HUDEP-2 (cell line): ENCODE measurements at regions not wholly inside any gene's neighbourhood (a gene's known extent, or its start where the extent isn't known, plus 50 kb on each side); places are given as distances from the start of the nearest gene placed in this dataset.

Source experiments
- DNase-seq, 76 experiments: peaks; one replicate each; lab custom pipeline; 2025; ENCODE audit not compliant: unreplicated experiment in 76 of 76; lab: John Stamatoyannopoulos, UW

DNA sequence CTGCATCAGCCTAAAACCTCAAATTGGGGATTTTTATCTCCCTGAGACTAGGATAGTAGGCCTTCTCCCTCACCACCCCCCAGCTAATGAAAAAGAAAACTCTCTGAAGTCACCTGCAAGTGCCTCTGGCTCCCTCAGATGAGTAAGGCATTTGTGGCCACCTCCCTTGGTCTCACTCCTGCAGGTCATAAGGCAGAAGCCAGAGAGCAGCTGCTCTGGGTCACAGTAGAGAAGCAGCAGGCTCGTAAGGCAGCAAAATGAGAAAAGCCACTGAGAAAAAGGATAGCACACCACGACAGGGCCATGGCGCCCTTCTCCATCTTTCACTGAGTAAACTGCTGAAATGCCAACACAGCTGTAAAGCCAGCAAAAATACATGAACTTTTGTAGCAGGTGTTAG is 296.7 kb upstream of the DPH6 start:
- no peak for DNase-seq

DNA sequence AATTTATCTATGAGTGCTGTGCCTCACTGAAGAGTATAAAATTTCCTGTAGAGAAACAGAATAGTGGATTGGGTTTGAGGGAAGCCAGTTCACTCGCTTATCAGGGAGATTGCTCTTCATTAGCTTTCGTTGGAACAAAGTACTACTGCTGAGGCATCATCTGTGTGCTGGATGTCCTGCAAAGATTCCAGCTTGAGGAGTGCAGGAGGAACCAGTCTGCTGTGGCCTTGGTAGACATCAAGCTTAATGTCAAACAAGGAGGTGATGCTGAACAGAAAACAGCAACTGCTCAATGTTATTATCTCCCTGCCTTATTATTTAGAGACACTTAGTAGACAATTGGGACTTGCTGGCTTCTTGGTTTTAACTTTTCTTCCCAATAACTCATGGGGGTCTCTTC is 297.5 kb upstream of the DPH6 start:
- no peak for DNase-seq

DNA sequence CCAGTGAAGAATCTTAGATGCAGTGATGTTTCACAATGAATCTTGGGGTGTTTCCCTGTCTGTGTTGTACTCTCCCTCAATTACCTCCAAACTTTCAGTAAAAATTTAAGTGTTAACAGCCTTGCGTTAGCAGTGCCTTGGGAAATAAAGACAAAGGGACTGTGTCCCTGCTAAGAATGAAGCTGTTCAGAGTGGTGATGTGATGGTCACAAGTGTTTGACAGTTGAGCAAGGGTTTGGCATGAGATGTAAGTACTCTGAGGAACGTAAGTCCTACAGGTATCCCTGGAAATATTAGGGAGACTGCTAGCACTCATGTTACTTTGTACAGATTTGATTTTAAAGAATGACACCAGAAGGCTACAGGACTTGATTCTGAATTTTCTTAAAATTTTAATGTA is 304.3 kb upstream of the DPH6 start:
- no peak for DNase-seq

DNA sequence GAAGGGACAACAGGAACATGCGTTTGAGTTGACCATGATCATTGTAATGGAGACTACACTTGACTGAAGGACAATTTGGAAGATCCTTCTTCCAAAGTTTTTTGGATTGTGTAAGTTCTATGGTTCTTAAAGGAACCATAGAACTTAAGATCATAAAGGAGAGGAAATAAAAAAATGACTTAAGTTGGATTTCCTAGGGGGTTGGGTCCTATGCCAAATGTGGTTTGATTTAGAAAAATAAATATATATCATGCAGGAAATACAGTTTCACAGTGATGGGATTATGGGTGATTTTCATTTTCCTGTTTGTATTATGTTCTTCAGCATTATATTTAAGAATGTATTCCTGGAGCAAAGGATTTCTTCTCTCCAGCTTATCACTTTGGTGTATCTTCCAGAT is 305.5 kb upstream of the DPH6 start:
- no peak for DNase-seq

DNA sequence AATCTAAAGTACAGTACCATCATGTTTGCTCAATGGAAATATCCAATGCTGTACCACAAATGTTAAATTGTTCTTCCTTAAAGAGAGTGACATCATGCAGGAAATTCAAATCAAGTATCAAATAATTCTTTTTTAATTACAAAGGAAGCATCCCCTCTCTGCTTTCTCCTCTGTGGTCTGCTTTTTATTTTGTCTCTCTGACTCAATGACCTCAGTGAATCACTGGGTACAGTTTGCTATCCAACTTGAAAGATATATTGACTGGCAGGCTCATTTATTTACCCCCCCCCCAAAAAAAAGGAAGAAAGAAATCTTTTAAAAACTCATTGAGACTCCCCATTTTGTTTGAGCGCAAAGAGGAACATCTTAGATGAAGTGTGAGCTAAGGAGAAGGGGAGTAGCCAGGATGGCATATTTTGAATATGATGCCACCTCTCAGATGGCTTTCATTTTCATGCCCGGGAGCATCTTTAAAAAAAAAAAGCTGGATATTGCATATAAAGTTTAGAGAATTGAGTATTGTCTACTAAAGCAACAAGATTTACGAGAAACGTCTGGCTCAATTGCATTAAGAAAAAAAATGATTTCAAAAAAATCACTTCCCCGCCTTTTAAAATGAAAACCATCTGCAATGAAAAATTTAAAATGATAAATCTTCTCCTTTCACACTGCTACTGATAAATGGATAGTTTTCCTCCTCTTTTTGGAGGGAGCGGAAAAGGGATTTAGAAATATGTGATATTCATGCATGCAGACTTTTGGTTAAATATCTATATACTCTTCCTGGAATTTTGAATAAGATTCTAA is 307.1 kb upstream of the DPH6 start:
- DNase-seq, result no peak

DNA sequence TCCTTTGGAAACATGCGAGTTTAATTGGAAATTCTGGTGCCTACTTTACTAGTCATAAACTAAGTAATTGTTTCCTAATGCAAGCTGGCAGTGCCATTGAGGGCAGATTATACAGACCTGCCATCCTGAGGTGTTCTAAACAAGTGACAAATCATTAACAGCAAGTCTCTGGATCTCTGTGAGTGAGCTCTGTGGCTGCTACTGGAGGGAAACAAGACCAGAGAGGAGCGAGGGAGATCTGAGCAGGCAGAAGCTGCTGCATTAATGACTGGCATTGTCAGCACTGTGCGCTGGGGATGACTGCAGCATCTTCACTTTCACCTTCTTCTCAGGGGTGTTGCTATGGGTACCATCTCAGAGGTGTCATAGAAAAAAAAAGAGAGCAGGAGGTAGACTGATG is 308.4 kb upstream of the DPH6 start:
- no peak for DNase-seq

DNA sequence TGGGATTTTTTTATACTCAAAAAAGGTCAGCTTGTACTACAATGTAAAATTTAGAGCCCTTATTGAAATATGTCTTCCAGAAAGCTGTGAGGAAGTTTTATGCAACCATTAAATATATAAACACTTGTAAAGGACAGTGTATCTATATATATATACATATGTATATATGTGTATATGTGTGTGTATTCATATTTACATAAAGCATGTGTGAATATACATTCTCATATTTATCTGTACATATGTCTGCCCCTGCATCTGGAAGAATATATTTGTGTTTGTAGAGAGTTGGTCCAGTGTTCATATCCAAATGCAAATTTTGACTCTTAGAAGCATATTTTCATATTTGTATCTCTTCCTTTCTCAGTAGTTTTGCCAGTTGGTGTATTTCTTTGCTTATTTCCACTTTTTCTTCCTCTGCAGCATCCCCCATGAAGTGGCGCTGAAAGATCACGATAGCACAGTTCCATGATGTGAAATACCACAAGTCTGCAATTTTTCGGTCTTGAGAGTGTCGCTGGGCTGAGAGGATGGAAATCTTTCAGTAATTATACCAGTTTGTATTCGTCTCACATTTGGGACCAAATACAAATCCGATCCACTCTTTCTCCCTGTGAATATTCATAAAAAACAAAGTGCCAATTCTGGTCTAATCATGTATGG is 311.7 kb upstream of the DPH6 start:
- no peak for DNase-seq

DNA sequence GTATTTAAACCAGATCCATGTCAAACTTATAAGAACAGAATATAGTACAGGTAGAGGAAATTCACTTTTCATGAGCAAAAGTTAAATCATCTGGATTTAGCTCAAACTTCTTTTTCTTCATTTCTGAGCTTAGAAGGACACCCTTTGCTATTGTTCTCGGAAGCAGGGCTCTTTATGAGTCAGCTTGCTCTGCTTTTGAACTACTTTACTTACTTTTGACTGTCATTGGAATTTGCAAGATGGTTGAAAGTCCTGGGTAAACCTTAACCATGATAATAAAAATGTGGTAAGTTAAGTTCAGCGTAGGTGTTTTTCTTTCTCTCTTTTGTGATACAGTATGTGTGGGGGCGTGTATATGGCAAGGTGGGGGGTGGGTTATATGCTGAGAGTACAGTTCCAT is 312.7 kb upstream of the DPH6 start:
- DNase-seq, result no peak

DNA sequence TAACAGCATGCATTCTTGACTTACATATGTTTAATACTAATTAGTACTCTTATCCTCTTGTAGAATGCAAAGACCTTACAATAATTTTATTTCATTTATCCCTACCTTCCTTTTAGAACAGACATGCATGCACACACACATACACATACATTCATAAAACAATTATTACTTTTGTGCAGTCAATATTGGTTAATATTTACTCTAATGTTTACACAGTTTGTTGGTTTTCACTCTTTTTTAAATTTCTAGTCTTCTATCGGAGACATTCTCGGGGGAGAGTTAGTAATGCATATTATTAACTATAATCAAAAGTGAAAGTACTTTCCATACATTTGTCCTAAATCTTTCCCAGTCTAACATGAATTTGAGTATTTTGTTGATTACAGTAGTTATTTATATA is 317.7 kb upstream of the DPH6 start:
- no peak for DNase-seq

DNA sequence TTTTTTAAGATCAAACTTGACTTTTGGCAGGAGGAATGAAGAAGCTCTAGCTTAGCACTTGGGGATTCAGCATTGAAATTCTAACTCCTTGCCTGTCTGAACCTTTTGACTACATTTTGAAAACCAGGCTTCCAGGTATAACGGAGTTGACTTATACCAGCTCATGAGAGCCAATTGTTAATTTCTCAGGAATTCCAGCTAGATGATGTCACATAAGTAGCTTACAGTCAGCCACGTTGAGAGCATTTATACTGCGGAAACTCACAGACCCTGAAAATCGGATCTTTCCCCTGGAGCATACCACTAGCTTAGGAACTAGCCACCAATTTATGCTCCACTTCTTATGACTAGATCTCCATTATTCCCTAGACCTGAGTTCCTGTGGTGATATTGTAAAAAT is 321.4 kb upstream of the DPH6 start:
- DNase-seq, result no peak

DNA sequence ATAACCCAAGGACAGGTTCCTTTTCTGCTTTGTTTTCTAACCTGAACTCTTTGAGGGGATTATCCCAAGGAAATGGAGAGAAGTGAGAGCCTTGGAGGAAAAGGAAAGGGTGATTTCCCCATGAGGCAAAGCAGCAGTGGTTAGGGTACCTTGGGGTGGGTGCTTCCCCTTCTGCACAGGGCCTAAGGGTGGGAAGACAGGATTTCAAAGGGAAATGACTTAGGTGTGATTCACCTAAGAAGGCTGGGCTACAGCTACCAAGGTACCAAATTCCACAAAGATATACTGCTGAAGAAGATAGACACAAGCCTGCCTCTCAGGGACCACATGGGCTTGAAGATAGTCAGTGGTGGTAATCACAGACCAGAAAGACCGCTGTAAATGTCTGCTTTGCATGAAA is 325.3 kb upstream of the DPH6 start:
- no peak for DNase-seq

DNA sequence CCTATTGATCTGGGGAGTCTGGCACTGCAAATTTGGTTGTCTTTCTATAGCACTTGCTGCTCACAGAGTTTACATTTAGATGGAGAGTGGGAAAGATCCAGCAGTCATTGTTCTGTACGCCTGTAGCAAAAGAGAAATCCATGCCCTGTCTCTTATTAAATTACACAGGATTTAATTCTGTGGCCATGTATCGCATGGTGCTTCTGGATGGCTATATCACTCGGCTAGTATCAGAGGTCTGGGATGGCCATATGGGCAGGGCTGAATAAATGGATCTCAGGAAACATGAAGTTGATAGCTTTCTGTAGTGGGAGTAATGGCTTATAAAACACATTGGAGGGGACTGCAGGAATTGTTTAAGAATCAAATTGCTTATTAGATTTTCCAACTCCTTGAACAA is 325.8 kb upstream of the DPH6 start:
- DNase-seq, result no peak

DNA sequence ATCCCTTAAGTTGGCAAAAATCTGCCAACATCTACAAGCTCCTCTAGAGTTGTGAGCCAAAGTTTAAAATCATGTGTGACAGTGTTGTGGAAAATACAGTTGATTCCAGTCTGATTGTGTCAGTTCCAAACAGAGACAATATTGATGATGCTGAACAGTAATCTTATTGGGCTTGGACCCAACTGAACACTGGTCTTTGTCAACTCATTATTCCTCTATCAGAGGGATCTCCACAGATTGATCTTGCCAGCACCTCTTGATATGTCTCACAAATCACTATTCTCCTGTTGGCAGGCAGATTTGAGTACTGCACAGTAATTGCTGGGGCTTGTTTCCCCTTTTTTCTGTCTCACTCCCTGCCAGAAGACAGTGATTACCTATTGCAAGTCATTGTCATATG is 326.6 kb upstream of the DPH6 start:
- no peak for DNase-seq

DNA sequence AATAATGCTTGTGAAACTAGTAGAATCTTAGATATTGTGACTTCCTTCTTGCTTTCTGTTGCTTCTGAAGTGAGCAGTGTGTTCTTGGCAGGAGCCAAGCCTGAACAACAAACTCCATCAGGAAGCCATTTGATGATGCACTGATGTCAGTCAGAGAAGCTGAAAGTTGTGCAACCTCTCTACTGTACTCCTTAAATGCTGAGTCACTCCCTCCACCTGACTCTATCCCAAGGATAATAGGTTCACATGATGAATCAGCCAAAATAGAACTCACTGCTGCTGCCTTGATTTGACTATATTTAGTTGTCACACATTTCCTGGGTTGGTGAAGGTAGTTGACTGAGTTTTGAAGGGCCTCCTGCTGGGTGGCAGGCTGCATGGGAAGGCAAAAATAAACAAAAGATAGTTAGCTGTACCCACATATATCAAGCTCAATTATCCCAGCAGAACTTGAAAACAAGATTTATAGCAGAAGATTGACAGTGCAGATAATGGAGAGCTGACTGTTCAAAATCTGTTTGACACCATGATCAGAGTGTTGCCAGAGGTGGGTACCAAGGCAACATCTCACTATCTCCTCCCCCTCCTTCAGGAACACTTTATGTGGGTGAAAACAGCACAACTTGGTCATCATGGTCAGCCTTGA is 328.4 kb upstream of the DPH6 start:
- DNase-seq, result no peak

DNA sequence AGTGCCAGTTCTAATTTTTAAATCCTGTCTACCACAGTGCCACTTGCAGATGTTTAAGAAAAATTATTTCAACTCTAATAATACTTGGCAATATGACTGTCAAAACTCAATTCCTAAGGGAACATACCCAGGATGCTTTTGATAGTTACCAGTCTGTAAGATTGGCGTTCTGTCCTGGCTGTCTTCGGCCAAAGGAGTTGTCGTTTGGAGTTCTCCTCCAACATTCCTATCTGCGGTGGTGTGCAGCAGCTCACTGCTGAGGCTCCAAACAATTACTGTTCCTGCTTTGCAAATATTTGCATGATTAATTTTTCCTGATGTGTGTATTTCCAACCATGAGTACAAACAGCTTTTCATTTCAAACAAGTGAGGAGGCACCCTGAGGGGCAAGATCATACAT is 330.8 kb upstream of the DPH6 start:
- DNase-seq, result no peak

DNA sequence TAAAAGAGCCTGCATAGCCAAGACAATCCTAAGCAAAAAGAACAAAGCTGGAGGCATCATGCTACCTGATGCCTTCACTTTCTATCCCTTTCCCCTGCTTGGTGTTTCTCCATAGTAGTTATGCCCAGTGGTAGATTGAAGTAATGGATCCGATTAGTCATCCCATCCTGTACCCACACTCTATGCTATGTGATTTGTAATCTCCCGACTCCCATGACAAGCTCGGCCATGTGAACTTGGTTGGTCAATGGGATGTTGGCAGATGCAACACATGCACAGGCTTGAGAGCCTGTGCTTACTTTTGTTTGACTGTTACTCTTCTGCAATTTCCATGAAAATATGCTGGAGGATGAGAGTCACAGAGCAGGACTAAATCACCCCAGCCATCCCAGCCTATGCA is 334.9 kb upstream of the DPH6 start:
- DNase-seq, result no peak

DNA sequence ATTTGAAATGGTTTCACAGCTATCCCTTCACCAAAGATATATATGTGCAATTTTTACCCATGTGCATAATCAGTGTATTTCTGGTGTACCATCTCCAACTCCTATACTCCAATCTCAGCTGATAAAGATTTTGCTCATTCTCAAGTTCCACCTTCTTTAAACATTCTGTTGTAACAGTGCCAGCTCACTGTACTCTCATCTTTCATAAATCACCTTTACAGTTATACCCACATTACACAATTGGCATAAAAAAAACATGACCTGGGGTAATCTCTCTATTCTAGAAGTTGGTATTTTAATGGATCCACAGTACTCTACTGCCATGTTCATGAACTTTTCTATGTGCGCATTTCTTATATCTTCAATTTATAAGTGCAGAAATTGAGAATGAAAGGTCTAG is 339.9 kb upstream of the DPH6 start:
- no peak for DNase-seq

DNA sequence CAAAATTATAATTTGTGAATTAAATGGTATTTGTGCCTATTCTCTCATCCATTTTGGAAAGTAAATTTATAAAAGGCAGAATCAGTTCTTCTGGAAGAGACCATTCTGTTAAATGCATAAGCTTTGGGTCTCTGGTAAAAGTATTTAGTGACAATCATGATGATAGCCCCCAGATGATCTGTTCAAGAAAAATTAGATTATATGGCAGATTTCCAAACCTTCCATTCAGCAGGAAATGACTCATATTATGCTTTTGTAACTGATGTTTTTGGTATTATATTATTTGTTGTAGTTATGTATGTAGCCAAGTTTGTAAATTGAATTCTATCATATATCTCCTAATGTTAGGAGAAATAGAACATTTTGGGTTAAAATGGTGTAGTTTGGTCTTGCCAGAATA is 340.8 kb upstream of the DPH6 start:
- DNase-seq, result no peak

DNA sequence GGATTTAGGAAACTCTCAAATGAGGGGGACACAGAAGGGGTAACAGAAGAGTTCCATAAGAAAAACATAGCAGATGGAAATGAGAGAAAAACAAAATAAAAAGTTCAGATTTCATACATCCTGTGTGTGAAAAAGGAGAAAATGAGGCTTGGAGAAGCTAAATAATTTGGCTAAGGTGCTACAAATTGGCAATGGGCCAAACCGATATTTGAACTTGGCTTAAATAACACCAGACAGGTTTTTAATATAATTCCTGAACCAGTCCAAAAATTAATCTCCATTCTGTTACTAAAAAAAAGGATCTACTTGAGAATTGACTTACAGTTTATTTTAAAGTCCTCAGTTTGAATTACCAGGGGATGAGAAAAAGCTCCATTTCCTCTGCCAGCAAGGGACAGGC is 342.9 kb upstream of the DPH6 start:
- DNase-seq, result no peak

DNA sequence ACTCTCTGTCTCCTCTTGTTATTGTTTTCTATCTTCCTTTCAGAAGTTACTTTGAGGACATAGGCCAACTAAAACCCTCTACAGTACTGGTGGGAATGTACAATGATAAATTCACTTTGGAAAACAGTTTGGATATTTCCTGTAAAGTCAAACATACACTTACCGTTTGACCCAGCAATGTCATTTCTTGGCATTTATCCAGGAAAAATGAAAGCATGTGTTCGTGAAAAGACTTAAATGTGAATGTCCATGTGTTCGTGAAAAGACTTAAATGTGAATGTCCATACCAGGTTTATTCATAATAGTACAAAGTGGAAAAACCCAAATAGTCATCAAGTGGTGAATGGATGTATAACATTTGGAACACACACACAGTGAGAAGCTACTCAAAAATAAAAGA is 361.5 kb upstream of the DPH6 start:
- DNase-seq, result no peak

DNA sequence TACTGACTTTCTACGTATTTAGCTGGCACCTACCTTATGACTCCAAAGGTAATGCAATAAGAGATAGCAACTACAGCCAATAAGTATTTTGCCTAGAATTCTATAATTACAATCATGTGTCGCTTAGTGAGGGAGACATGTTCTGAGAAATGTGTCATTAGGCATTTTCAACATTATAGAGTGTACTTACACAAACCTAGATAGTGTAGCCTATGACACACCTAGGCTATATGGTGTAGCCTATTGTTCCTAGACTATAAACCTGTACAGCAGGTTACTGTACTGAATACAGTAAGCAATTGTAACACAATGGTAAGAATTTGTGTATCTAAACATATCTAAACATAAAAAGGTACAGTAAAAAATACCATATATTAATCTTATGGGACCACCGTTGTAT is 363.4 kb upstream of the DPH6 start:
- DNase-seq, result no peak

DNA sequence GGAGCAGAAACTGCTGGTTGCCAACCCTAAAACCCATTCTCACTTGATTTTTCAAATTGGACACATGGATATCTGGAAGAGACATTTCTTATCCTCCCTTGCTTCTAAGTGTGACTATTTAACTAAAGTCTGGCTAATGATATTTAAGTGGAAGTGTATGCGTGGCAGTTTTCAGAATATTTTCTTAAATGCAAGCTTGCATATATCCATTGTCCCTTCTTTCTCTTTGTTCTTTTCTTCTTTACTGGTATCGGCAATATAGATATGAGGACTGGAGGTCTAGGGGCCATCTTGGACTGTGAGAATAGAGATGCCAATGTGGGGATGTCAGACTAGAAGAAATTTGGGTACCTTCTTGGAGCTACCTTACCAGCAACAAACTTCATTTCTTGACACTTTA is 364.3 kb upstream of the DPH6 start:
- DNase-seq, result no peak
